ENCODE measurements at regions not wholly inside any gene's neighbourhood (a gene's known extent, or its start where the extent isn't known, plus 50 kb on each side); places are given as distances from the start of the nearest gene placed in this dataset.
A peak's percentile ranks its signal among the peaks of the same experiment; 100 is the strongest.

DNA sequence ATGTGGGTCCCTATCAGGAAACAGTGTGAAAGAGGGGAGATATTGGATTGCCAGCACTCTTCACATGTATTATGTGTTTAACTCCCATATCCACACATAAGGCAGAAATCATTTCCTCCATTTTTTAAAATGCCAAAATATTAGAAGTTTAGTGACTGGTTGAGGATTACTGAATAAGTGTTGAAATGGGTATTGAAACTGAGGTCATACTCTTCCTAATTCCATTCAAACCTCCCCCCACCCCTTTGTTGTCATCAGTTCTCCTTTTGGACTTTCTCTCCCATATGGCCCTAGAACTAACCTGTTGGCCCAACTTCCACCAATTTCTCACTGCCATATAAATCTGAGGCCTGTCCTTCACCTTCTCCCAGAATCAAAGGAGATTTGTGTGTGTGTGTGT is 81.6 kb downstream of the EVX1 start:
- DNase-seq (no peak), ATAC-seq (ENCODE audit: poor library complexity) (no peak)
- H3K27ac ChIP-seq (ENCODE audit: low read depth in 1 of 2, low read length in 2 of 2) = no peak overlapping the region
- H3K9me3 ChIP-seq (ENCODE audit: control insufficient read depth in 1 of 2, insufficient read depth in 1 of 2, low read length in 2 of 2) = no peaks in the 10 kb centered on the region
- Mint-ChIP-seq H3K36me3 (ENCODE audit: low read depth) (no peaks in the 10 kb centered on the region), H3K27me3 (peaks cover 39% of the 10 kb centered on the region), H3K4me1 (ENCODE audit: low read depth) (no peaks in the 10 kb centered on the region), H3K4me3 (no peak overlapping the region), H3K27ac (no peak overlapping the region), H3K9me3 (peaks cover 3% of the 10 kb centered on the region)
- peaks cover 2 to 10% of the 10 kb centered on the region in 2 experiments for H3K27me3 ChIP-seq (ENCODE audit: control insufficient read depth in 1 of 2, insufficient read depth in 2 of 2, low read length in 2 of 2)
- H3K4me1 ChIP-seq (ENCODE audit: insufficient read depth, low read length) = no peaks in the 10 kb centered on the region
- POLR2A ChIA-PET = no interaction called here
- H3K4me3 ChIP-seq (ENCODE audit: low read length) = no peak overlapping the region
- TF ChIP-seq, protein P1, sequence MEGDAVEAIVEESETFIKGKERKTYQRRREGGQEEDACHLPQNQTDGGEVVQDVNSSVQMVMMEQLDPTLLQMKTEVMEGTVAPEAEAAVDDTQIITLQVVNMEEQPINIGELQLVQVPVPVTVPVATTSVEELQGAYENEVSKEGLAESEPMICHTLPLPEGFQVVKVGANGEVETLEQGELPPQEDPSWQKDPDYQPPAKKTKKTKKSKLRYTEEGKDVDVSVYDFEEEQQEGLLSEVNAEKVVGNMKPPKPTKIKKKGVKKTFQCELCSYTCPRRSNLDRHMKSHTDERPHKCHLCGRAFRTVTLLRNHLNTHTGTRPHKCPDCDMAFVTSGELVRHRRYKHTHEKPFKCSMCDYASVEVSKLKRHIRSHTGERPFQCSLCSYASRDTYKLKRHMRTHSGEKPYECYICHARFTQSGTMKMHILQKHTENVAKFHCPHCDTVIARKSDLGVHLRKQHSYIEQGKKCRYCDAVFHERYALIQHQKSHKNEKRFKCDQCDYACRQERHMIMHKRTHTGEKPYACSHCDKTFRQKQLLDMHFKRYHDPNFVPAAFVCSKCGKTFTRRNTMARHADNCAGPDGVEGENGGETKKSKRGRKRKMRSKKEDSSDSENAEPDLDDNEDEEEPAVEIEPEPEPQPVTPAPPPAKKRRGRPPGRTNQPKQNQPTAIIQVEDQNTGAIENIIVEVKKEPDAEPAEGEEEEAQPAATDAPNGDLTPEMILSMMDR (IDR thresholded peaks at IDR 0.05) = no peak
- CTCF ChIA-PET = no interaction called here
- intact Hi-C loops (cut with DNase I, micrococcal nuclease) = no loop called here
- H3K36me3 ChIP-seq (ENCODE audit: insufficient read depth, low read length) = no peaks in the 10 kb centered on the region

DNA sequence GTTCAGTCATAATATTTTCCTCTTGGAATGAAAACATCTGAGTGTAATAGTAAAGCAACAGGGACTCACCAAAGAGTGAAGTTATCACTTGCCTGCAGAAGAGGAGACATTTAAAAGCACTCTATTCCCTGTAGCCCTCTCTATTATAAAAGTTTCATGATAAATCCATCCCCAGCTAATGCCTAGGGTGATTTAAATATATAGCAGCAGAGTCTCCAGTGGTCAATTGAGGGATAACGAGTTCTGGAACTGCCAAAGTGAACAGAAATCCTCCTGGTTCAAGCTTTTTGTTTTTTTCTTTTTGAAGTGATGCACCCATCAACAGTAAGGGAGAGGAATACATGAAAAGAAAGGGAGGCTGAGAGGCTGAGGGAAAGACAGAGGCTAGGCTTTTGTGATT is 87.3 kb downstream of the EVX1 start:
- Histone ChIP-seq H3K9me3 (ENCODE audit: control insufficient read depth in 1 of 2, insufficient read depth in 1 of 2, low read length in 2 of 2) (peaks cover 5 to 11% of the 10 kb centered on the region in 2 experiments), H3K27me3 (ENCODE audit: control insufficient read depth in 1 of 2, insufficient read depth in 2 of 2, low read length in 2 of 2) (no peaks in the 10 kb centered on the region), H3K4me3 (ENCODE audit: low read length) (no peak overlapping the region), H3K27ac (ENCODE audit: low read depth in 1 of 2, low read length in 2 of 2) (no peak overlapping the region), H3K36me3 (ENCODE audit: insufficient read depth, low read length) (no peaks in the 10 kb centered on the region), H3K4me1 (ENCODE audit: insufficient read depth, low read length) (no peaks in the 10 kb centered on the region)
- H3K4me3 Mint-ChIP-seq = no peak overlapping the region
- H3K27me3 Mint-ChIP-seq = peaks cover 23% of the 10 kb centered on the region
- intact Hi-C loops (cut with DNase I, micrococcal nuclease) = no loop called here
- no peak overlapping the region for H3K27ac Mint-ChIP-seq
- no peak for ATAC-seq (ENCODE audit: poor library complexity)
- ChIA-PET POLR2A (no interaction called here), CTCF (no interaction called here)
- H3K36me3 Mint-ChIP-seq (ENCODE audit: low read depth) = no peaks in the 10 kb centered on the region
- no peaks in the 10 kb centered on the region for H3K4me1 Mint-ChIP-seq (ENCODE audit: low read depth)
- TF ChIP-seq, protein P1 (IDR thresholded peaks at IDR 0.05) = no peak
- DNase-seq = no peak
- peaks cover 3% of the 10 kb centered on the region for H3K9me3 Mint-ChIP-seq

DNA sequence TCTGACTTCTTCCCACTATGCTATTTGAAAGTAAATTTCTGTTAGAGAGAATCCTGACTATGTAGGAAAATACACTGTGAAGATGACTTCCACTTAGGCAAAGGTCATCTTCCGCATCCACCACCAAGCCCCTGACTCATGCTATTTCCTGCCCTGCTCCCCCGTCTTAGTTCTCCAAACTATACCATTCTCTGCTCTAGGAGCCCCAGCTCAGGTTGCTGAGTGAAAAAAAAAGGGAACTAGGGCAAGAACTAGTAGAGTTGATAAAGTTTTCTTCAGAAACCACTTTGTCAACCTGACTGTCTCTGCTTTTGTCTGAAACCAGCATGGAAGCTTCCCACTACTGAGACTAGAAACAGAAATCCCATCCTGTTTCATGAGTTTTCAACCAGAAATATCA is 96.9 kb downstream of the EVX1 start:
- peak in 3 of 14 experiments; percentile 25 to 68 (median 54) for DNase-seq
- H3K27me3 Mint-ChIP-seq = peaks cover 57% of the 10 kb centered on the region
- ATAC-seq (ENCODE audit: poor library complexity) = no peak
- CTCF ChIA-PET = no interaction called here
- TF ChIP-seq, protein P1 (IDR thresholded peaks at IDR 0.05) = no peak
- no peaks in the 10 kb centered on the region for H3K36me3 Mint-ChIP-seq (ENCODE audit: low read depth)
- H3K27ac Mint-ChIP-seq = no peak overlapping the region
- H3K4me1 Mint-ChIP-seq (ENCODE audit: low read depth) = no peaks in the 10 kb centered on the region
- no peaks in the 10 kb centered on the region for H3K4me1 ChIP-seq (ENCODE audit: insufficient read depth, low read length)
- H3K27ac ChIP-seq (ENCODE audit: low read depth in 1 of 2, low read length in 2 of 2) = no peak overlapping the region
- no peak overlapping the region for H3K4me3 Mint-ChIP-seq
- no peak overlapping the region for H3K4me3 ChIP-seq (ENCODE audit: low read length)
- intact Hi-C loops (cut with DNase I, micrococcal nuclease) = no loop called here
- POLR2A ChIA-PET = no interaction called here
- H3K9me3 ChIP-seq (ENCODE audit: control insufficient read depth in 1 of 2, insufficient read depth in 1 of 2, low read length in 2 of 2) = no peaks in the 10 kb centered on the region
- no peaks in the 10 kb centered on the region for H3K9me3 Mint-ChIP-seq
- H3K27me3 ChIP-seq (ENCODE audit: control insufficient read depth in 1 of 2, insufficient read depth in 2 of 2, low read length in 2 of 2) = peaks cover 0 to 6% of the 10 kb centered on the region in 2 experiments
- no peaks in the 10 kb centered on the region for H3K36me3 ChIP-seq (ENCODE audit: insufficient read depth, low read length)
